GM23338 (cell line): ENCODE measurements at regions not wholly inside any gene's neighbourhood (a gene's known extent, or its start where the extent isn't known, plus 50 kb on each side); places are given as distances from the start of the nearest gene placed in this dataset.

ENCODE experiments used
- CTCF ChIP-seq, 2 experiments: fragments of 200-600 bp in 1 of 2; sonication (generic) in 1 of 2; conservative IDR thresholded peaks; 2 replicates each; pipeline versions ENCODE4 v1.5.1 to v1.6.1; 2016 to 2017; ENCODE audit warnings: antibody characterized with exemption in 2 of 2, low read depth in 2 of 2, mild to moderate bottlenecking in 2 of 2, moderate library complexity in 1 of 2
- EZH2 ChIP-seq: fragments of 200-600 bp; sonication (generic); IDR thresholded peaks from one replicate; pipeline ENCODE4 v1.8.0; 2017; ENCODE audit warnings: antibody characterized with exemption, mild to moderate bottlenecking, low read depth; ENCODE audit not compliant: unreplicated experiment
- EZH2phosphoT487 ChIP-seq: fragments of 200-600 bp; sonication (generic); IDR thresholded peaks from one replicate; pipeline ENCODE4 v1.8.1; 2018; ENCODE audit warnings: antibody characterized with exemption; ENCODE audit not compliant: unreplicated experiment

GRCh38 chr18:42187611-42188380 is 232.8 kb downstream of the PIK3C3 start:
- TF ChIP-seq CTCF (conservative IDR thresholded peaks at IDR 0.05; ENCODE audit: low read depth in 2 of 2), result no peak
- no peak for TF ChIP-seq EZH2phosphoT487
- no peak for TF ChIP-seq EZH2
